Esophagus muscularis mucosa (tissue), 3 donors: ENCODE measurements at regions not wholly inside any gene's neighbourhood (a gene's known extent, or its start where the extent isn't known, plus 50 kb on each side); places are given as distances from the start of the nearest gene placed in this dataset.

ENCODE experiments used
- POLR2A ChIP-seq: fragments of 450-650 bp; IDR thresholded peaks from one replicate; pipeline ENCODE4 v1.6.1; 2017; ENCODE audit warnings: antibody characterized with exemption, moderate library complexity, mild to moderate bottlenecking, low read depth
- POLR2AphosphoS5 ChIP-seq, 2 donors: sonication (generic); formaldehyde crosslinking; IDR thresholded peaks; one replicate each; pipeline ENCODE4 v1.6.1; 2017; ENCODE audit warnings: antibody characterized with exemption in 2 of 2
- TF ChIP-seq, protein P1 (sequence below), 3 experiments: fragments of 200-600 bp in 2 of 3; fragments of 450-650 bp in 1 of 3; sonication (generic) in 2 of 3; IDR thresholded peaks; one replicate each; pipeline ENCODE4 v1.5.1; 2017 to 2019; ENCODE audit warnings: antibody characterized with exemption in 3 of 3, mild to moderate bottlenecking in 2 of 3, moderate library complexity in 1 of 3

DNA sequence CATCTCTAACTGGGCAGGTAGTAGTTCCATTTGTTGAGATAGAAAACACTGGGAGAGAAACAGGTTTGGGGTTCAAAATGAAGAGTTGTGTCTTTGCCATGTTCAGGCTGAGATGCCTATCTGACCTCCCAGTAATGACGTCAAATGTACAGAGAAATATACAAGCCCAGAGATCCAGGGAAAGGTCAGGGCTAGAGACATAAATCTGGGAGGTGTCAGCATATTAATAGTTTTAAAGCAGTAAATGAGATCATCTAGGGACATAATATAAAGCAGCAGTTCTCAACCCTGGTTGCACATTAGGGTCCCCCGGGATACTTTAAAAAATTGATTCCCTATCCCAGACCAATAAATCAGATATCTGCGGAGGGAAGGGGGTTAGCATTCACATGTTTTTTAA is 501.5 kb downstream of the UQCRFS1 start:
- TF ChIP-seq POLR2AphosphoS5 (IDR thresholded peaks at IDR 0.05) (no peak), POLR2A (no peak)
- TF ChIP-seq, protein P1, sequence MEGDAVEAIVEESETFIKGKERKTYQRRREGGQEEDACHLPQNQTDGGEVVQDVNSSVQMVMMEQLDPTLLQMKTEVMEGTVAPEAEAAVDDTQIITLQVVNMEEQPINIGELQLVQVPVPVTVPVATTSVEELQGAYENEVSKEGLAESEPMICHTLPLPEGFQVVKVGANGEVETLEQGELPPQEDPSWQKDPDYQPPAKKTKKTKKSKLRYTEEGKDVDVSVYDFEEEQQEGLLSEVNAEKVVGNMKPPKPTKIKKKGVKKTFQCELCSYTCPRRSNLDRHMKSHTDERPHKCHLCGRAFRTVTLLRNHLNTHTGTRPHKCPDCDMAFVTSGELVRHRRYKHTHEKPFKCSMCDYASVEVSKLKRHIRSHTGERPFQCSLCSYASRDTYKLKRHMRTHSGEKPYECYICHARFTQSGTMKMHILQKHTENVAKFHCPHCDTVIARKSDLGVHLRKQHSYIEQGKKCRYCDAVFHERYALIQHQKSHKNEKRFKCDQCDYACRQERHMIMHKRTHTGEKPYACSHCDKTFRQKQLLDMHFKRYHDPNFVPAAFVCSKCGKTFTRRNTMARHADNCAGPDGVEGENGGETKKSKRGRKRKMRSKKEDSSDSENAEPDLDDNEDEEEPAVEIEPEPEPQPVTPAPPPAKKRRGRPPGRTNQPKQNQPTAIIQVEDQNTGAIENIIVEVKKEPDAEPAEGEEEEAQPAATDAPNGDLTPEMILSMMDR (IDR thresholded peaks at IDR 0.05): no peak
